Activated CD4-positive, alpha-beta T cell treated with anti-CD3 and anti-CD28 coated beads, Interleukin-2, amount 10 ng/mL, durations not matched to agents 24 days and 14 days (primary cell): ENCODE measurements at regions not wholly inside any gene's neighbourhood (a gene's known extent, or its start where the extent isn't known, plus 50 kb on each side); places are given as distances from the start of the nearest gene placed in this dataset.

Experiments used
- DNase-seq: peaks from one replicate; pipeline ENCODE4 v3.0.0; 2022
- H3K27ac Mint-ChIP-seq: one replicate; pipeline ENCODE4 v1.8.0; 2022; ENCODE audit warnings: mild to moderate bottlenecking, mixed read lengths
- H3K27me3 Mint-ChIP-seq: one replicate; pipeline ENCODE4 v1.8.0; 2022; ENCODE audit warnings: mixed read lengths
- H3K36me3 Mint-ChIP-seq: one replicate; pipeline ENCODE4 v1.8.0; 2022; ENCODE audit warnings: low read depth, mild to moderate bottlenecking, mixed read lengths
- H3K4me1 Mint-ChIP-seq: one replicate; pipeline ENCODE4 v1.8.0; 2021; ENCODE audit warnings: mixed read lengths
- H3K4me3 Mint-ChIP-seq: one replicate; pipeline ENCODE4 v1.8.0; 2022; ENCODE audit warnings: mild to moderate bottlenecking, moderate library complexity, mixed read lengths
- H3K9me3 Mint-ChIP-seq: one replicate; pipeline ENCODE4 v1.8.0; 2021; ENCODE audit warnings: mixed read lengths
- intact Hi-C: fragments of 100-400 bp; cut with micrococcal nuclease; formaldehyde crosslinking; loops from one replicate; pipeline ENCODE4 v1.15.1; 2023

DNA sequence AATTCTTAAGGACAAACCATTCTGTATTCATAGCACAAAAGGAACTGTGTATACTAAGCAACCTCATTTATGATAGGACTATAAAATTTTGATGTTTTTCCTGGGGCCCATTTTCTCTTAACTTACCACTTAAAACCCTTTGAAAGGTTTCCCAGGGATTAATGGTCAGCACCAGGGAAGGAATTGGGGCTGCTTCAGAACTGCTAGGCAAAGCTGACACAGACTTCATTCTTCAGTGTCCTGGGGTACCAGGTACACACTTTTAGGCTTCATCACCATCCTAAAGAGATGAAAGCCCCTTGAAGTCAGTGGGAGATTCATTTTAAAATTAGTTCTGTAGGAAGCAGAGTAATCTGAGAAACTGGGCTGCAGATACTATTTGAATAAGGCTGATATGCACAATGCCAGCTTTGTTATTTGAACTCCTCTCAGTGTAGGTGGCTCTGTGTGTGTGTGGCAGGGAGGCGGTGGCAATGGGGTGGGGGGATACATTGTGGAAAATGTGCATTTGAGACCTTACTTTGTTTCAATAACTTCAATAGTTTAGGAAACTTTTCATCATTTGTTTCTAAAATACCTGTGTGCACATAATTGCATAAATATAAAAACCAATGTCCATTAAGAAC is 329.3 kb upstream of the DCN start:
- peaks cover 3% of the 10 kb centered on the region for H3K9me3 Mint-ChIP-seq
- no peaks in the 10 kb centered on the region for H3K4me1 Mint-ChIP-seq
- intact Hi-C loops, result no loop called here
- H3K36me3 Mint-ChIP-seq, result no peaks in the 10 kb centered on the region
- peaks cover 5% of the 10 kb centered on the region for H3K27me3 Mint-ChIP-seq
- H3K4me3 Mint-ChIP-seq, result no peak overlapping the region
- no peak overlapping the region for H3K27ac Mint-ChIP-seq
- DNase-seq, result no peak

DNA sequence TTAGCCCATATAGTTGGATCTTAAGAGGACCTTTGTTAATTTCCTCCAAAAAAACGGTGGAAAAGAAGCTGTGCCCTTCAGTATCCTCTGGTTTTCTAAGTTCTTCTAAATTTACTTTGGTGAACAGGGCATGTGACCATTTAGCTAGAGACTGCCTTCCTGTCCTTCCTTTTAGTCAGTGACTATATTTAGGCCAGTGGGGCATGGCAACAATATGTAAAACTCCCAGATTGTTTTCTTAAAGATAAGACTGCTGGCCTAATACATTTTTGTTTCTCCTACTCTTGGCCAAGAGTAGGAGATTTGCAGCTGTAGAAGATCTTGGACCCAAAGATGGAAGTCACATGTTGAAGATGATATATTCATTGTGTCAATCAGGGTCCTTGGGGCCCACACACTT is 325.1 kb upstream of the DCN start:
- DNase-seq, result no peak
- Mint-ChIP-seq H3K4me1 (no peaks in the 10 kb centered on the region), H3K4me3 (no peak overlapping the region), H3K27me3 (peaks cover 2% of the 10 kb centered on the region), H3K36me3 (no peaks in the 10 kb centered on the region), H3K27ac (no peak overlapping the region), H3K9me3 (peaks cover 3% of the 10 kb centered on the region)
- intact Hi-C loops, result no loop called here

DNA sequence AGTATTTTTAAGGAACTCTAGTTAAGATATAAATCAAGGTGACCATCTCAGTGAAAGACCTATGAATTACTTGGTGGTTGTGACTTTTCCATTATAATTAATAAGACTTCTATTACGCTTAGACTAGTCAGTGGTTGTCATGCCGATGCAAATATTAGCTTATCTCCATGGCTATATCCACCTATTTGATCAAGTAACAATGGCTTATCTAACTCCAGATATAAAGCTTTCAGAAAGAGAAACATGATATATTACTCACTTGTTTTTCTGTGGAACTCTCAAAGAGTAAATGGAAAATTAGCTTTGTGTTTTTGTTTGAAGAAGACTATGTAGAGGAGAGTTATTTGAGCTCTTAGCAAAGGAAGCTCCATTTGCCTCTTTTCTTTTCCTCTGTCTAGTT is 323.8 kb upstream of the DCN start:
- DNase-seq, result no peak
- no peaks in the 10 kb centered on the region for H3K36me3 Mint-ChIP-seq
- H3K4me3 Mint-ChIP-seq, result no peak overlapping the region
- intact Hi-C loops, result no loop called here
- H3K4me1 Mint-ChIP-seq, result no peaks in the 10 kb centered on the region
- H3K27ac Mint-ChIP-seq, result no peak overlapping the region
- peaks cover 3% of the 10 kb centered on the region for H3K9me3 Mint-ChIP-seq
- H3K27me3 Mint-ChIP-seq, result peaks cover 2% of the 10 kb centered on the region

DNA sequence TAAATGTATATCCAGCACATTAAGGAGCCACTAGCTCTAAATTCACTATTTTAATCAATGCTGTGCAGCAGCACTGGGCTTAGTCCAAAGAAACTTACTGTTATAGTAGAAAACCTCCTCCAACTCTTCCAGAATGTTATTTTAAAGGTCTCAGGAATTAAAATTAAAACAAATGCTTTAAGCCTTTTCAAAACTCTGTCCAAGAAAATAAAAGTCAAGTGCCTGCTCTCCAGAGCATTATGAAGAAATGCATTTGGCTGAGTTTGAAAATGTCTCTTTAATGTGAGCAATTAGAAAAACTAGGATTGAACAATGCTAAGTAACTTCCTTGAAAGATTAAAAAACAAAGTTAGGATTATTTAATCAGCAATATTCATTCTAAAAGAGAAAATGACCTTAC is 322.4 kb upstream of the DCN start:
- DNase-seq, result no peak
- Mint-ChIP-seq H3K4me3 (no peak overlapping the region), H3K36me3 (no peaks in the 10 kb centered on the region), H3K27ac (no peak overlapping the region), H3K4me1 (no peaks in the 10 kb centered on the region), H3K9me3 (peaks cover 3% of the 10 kb centered on the region), H3K27me3 (peaks cover 2% of the 10 kb centered on the region)
- intact Hi-C loops, result no loop called here

DNA sequence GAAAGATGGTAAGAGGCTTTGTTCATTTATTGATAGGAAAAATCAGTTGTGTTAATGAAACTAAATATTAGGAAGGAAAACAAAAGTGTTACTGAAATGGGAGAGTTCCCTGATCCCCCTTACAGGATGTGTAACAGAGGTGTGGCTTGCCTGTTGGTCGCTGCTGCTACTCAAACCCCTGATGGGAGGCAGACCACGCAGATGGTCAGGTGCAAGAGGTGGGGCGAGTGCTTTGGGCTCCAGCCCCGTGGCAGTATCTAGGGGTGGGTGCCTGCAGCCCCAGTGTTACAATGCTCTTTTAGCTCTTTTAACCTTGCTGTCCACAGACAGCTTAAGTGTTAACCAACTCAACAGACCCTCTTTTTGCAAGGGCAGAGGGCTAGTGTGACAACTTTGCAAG is 319.6 kb upstream of the DCN start:
- no peaks in the 10 kb centered on the region for H3K4me1 Mint-ChIP-seq
- no peak overlapping the region for H3K4me3 Mint-ChIP-seq
- no peak for DNase-seq
- intact Hi-C loops, result no loop called here
- H3K9me3 Mint-ChIP-seq, result no peaks in the 10 kb centered on the region
- no peak overlapping the region for H3K27ac Mint-ChIP-seq
- no peaks in the 10 kb centered on the region for H3K36me3 Mint-ChIP-seq
- H3K27me3 Mint-ChIP-seq, result no peaks in the 10 kb centered on the region

DNA sequence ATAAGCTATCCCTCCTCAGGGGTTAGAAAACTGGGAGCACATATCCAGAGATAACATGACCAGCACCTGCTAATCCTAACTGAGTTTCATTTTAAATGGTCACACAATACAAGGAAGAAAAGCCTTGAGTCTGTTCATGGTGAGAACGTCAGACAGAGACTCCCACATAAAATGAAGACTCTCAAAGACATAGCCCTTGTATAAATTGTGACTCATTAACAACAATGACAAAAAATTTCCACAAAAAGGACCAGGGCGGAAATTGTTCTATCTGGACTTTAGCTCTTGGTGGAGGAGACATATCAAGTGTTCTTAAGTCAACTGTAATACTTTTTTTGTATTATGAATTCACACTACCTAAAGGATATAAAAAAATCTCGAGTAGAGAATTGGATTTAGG is 313.7 kb upstream of the DCN start:
- no peak for DNase-seq
- H3K27ac Mint-ChIP-seq, result no peak overlapping the region
- no peak overlapping the region for H3K4me3 Mint-ChIP-seq
- H3K9me3 Mint-ChIP-seq, result no peaks in the 10 kb centered on the region
- H3K36me3 Mint-ChIP-seq, result no peaks in the 10 kb centered on the region
- H3K4me1 Mint-ChIP-seq, result no peaks in the 10 kb centered on the region
- intact Hi-C loops, result no loop called here
- no peaks in the 10 kb centered on the region for H3K27me3 Mint-ChIP-seq

DNA sequence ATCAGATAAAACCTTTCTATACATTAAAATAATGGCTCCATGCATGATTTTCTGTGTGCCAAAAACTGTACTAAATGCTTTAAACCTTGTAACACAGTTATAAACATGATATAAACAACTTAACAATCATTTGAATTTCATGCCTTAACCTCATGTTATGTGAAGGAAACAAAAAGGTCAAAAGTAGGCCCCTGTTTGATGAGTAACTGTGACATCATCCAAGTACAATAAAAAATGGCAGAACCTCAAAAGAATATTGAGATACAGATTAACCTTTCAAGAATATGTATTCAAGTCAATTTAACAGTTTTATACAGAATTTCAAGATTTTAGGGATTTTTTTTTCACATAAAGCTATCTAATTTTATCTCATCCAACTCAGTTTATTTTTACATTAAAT is 310.7 kb upstream of the DCN start:
- no peaks in the 10 kb centered on the region for H3K9me3 Mint-ChIP-seq
- no peaks in the 10 kb centered on the region for H3K36me3 Mint-ChIP-seq
- no peak for DNase-seq
- H3K27ac Mint-ChIP-seq, result no peak overlapping the region
- H3K4me3 Mint-ChIP-seq, result no peak overlapping the region
- intact Hi-C loops, result no loop called here
- no peaks in the 10 kb centered on the region for H3K27me3 Mint-ChIP-seq
- no peaks in the 10 kb centered on the region for H3K4me1 Mint-ChIP-seq

DNA sequence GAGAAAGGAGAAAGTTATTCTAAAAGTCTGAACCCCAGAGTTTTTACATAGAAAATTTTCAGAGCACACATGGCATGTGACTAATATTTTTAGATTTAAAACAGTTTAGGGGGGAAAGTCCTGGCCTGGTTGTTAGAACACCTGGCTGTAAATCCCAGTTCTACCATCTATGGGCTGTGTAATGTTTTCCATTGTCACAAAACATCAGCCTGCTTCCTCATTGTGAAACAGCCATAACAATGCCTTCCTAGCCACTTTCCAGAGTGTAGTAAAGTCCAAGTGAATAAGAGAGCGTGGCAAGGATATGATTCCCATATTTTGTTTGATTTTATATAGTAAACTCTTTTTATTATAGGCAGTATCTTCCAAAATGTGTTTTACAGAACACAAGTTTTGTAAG is 310.0 kb upstream of the DCN start:
- Mint-ChIP-seq H3K9me3 (no peaks in the 10 kb centered on the region), H3K27ac (no peak overlapping the region), H3K27me3 (no peaks in the 10 kb centered on the region), H3K36me3 (no peaks in the 10 kb centered on the region), H3K4me3 (no peak overlapping the region), H3K4me1 (no peaks in the 10 kb centered on the region)
- no peak for DNase-seq
- intact Hi-C loops, result no loop called here

DNA sequence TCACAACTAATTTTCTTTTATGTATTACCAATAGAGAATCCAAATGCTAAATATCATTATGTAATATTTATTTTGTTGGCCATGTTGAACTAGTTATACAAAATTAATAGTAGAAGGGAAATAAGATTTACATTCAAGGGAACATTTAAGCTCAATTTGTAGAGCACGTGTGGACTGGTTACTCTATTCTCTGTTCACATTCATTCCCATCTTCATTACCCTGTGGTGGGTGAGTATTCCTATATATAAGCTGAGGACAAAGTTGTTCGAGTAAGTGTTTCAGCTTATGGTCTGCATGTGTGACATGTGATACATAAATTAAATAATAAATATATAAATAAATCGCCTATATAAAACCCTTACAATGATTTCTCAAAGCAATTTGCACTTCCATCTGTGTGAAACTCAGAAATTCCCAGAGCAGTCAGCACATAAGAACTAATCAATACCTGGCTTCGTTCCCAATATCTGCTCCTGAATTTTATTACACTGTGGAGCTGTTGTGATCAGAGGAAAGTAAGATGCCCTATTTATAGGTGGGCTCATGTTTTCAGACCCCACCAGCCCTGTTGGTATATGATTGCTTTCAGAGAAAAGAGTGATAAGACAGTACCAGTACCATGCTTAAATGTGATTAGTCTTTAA is 308.2 kb upstream of the DCN start:
- Mint-ChIP-seq H3K27me3 (peaks cover 2% of the 10 kb centered on the region), H3K27ac (no peak overlapping the region), H3K36me3 (no peaks in the 10 kb centered on the region), H3K4me1 (no peaks in the 10 kb centered on the region), H3K9me3 (peaks cover 4% of the 10 kb centered on the region), H3K4me3 (no peak overlapping the region)
- intact Hi-C loops, result no loop called here
- DNase-seq, result no peak

DNA sequence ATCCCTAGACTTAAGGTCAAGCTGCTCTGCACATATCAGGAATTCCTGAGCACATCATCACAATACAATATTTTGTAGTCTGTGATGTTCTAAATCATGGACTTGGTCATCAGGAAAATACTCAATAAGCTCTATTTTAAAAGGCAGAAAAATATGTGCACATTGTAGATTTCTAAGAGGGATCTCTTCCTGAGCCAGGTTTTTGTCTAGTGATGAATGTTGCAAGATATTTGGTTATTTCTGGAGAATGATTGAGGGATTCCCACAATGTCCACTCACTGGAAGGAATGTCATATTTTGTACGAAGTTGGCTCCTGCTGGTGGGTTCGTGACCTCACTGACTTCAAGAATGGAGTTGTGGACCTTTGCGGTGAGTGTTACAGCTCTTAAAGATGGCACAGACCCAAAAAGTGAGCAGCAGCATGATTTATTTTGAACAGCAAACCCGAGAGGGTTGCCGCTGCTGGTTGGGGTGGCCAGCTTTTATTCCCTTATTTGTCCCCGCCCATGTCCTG is 300.9 kb upstream of the DCN start:
- intact Hi-C loops, result no loop called here
- Mint-ChIP-seq H3K4me1 (no peaks in the 10 kb centered on the region), H3K27ac (no peak overlapping the region), H3K27me3 (peaks cover 2% of the 10 kb centered on the region), H3K4me3 (no peak overlapping the region), H3K9me3 (peaks cover 4% of the 10 kb centered on the region), H3K36me3 (no peaks in the 10 kb centered on the region)
- no peak for DNase-seq

DNA sequence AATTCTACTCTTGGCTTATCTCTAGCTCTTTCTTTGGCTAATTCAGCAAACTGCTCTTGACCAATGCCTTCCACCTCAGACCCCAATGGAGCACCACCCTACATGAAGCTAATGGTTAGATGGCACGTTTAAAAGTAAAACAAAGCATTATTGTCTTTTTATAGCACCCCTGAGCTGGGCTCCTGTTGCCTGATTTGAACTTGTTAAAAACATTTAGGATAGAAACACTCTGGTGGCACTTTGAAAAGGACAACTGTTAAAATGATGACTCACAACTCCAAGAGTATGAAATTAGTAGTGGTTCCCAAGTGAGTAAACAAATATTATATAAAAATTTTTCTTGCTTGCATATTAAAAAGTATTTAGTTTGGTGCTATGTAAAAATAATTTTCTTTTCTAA is 299.6 kb upstream of the DCN start:
- intact Hi-C loops, result no loop called here
- DNase-seq, result no peak
- Mint-ChIP-seq H3K27me3 (peaks cover 2% of the 10 kb centered on the region), H3K4me1 (no peaks in the 10 kb centered on the region), H3K36me3 (no peaks in the 10 kb centered on the region), H3K4me3 (no peak overlapping the region), H3K9me3 (peaks cover 4% of the 10 kb centered on the region), H3K27ac (no peak overlapping the region)

DNA sequence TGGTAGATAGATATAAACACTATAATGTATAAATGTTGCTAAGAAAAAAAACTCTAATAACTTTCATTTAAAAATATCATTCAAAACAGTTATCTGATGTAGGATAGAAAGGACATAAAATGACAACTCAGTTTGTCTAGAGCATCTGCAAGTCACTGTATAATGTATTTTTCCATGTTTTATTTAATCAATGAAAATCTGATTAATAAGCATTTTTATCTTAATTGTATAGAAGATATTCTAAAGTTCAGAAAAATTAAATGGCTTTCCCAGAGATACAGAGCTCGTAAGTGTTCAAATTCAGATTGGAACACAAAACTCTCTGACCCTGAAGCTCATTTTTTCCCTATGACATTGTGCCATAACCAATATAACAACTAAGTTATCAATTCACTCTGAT is 295.9 kb upstream of the DCN start:
- H3K4me3 Mint-ChIP-seq, result no peak overlapping the region
- H3K27ac Mint-ChIP-seq, result no peak overlapping the region
- no peaks in the 10 kb centered on the region for H3K27me3 Mint-ChIP-seq
- H3K36me3 Mint-ChIP-seq, result no peaks in the 10 kb centered on the region
- intact Hi-C loops, result no loop called here
- no peak for DNase-seq
- H3K9me3 Mint-ChIP-seq, result no peaks in the 10 kb centered on the region
- H3K4me1 Mint-ChIP-seq, result no peaks in the 10 kb centered on the region

DNA sequence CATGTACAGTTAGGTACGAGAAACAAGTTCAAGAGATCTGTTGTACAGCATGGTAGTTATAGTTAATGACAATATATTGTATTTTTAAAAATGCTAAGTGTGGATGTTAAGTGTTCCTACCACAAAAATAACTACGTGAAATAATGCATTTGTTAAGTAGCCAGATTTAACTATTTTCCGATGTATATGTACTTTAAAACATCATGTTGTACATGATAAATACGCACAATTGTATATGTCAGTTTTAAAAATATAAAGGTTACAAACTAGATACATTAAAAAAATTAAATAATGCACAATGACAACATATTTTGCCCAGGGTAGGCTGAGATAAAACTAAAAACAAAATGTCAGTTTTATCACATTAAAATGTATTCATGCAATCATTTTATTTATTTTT is 285.1 kb upstream of the DCN start:
- H3K27me3 Mint-ChIP-seq, result no peaks in the 10 kb centered on the region
- no peak overlapping the region for H3K4me3 Mint-ChIP-seq
- H3K36me3 Mint-ChIP-seq, result no peaks in the 10 kb centered on the region
- H3K9me3 Mint-ChIP-seq, result no peaks in the 10 kb centered on the region
- no peaks in the 10 kb centered on the region for H3K4me1 Mint-ChIP-seq
- no peak overlapping the region for H3K27ac Mint-ChIP-seq
- no peak for DNase-seq
- intact Hi-C loops, result no loop called here

DNA sequence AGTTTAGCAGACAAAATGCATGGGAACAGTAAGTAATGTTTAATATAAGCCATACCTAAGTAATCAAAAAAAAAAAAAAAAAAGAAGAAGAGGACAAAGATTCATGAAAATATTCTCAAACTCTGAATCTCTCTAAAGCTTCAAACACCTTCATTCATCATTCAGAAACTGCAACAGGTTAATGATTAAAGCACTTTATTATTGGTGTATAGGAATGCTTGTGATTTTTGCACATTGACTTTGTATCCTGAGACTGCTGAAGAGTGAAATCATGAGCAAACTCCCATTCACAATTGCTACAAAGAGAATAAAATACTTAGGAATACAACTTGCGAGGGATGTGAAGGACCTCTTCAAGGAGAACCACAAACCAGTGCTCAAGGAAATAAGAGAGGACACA is 278.4 kb upstream of the DCN start:
- no peaks in the 10 kb centered on the region for H3K4me1 Mint-ChIP-seq

DNA sequence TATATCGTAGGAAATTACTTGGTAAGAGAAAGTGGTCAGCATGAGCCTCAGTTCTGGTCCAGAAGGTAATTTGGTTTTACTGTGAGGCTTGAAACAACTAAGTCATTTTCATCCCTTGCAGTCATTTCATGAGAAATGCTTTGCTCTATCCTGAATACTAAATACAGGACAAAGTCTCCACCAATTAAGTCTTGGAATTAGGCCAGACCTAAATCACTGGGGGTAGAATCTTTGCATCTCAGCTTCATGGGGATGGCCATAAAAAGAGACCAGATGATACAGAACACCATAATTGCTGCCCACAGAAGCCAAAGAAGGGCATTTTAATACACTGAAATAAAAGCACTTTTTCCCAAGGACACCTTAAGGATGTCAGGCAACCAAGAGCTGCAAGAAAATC is 277.9 kb upstream of the DCN start:
- Mint-ChIP-seq H3K9me3 (no peaks in the 10 kb centered on the region), H3K27ac (no peak overlapping the region), H3K4me1 (no peaks in the 10 kb centered on the region), H3K4me3 (no peak overlapping the region), H3K36me3 (no peaks in the 10 kb centered on the region), H3K27me3 (no peaks in the 10 kb centered on the region)
- DNase-seq, result no peak
- intact Hi-C loops, result no loop called here

More for the DNA sequence above, 278.4 kb upstream of the DCN start:
- Mint-ChIP-seq H3K27me3 (no peaks in the 10 kb centered on the region), H3K9me3 (no peaks in the 10 kb centered on the region), H3K27ac (no peak overlapping the region), H3K36me3 (no peaks in the 10 kb centered on the region), H3K4me3 (no peak overlapping the region)
- intact Hi-C loops, result no loop called here
- DNase-seq, result no peak
